Medulla oblongata (tissue), 1 donor: ENCODE measurements at regions not wholly inside any gene's neighbourhood (a gene's known extent, or its start where the extent isn't known, plus 50 kb on each side); places are given as distances from the start of the nearest gene placed in this dataset.
"Not testable (repeated sequence)": the region's sequence is repeated elsewhere in the genome, so short reads cannot be mapped to it uniquely, and the experiment has no call there.

Experiments used
- DNase-seq: peaks from one replicate; pipeline ENCODE4 v3.0.0-alpha.2; 2015; ENCODE audit errors: extremely low spot score

GRCh38 chr4:179225594-179225993 lies 1783.4 kb upstream of the AGA start:
- DNase-seq: no peak

- no peak for DNase-seq
These were observed 1806.6 kb upstream of the AGA start for GRCh38 chr4:179248821-179249220.

- peak; percentile 15 for DNase-seq
These were observed 1826.6 kb upstream of the AGA start for GRCh38 chr4:179268791-179269190.

- no peak for DNase-seq
These were observed 1830.0 kb upstream of the AGA start for GRCh38 chr4:179272282-179272681.

DNA sequence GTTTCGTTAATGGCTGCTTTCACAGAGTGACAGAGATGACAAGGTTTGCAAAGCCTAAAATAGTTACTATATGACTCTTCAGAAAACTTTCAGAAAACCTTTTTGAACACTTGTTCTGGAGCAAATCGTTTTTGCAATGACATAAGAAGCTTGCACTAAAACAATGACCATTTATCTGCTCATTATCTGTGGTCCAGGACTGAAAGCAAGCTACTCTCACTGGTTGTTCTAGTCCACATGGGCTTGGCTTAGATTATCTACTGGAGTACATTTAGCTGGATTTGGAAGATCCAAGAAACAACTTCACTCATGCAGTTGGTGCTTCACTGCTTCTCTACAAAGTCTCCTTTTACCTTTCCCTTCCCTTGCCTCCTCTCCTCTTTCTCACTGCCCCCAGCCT lies 1836.4 kb upstream of the AGA start:
- DNase-seq: no peak

DNA sequence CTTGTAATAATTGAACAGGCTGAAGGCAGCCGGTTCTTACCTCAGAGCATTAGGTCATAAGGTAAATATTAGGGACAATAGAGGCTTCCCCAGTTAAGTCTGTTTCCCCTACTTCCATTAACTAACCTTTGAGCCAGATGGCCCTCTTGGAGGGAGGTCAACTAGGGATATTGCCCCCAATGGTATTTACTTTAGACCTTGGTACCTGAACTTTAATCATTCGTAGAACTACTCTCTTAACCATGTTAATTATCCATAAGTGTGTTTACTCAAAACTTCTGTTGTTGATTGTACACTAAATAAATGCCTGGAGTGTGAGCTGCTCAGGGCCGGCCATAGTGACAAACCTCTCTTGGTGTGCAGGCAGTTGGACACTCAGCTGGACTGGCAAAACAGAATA lies 1843.5 kb upstream of the AGA start:
- no peak for DNase-seq

DNA sequence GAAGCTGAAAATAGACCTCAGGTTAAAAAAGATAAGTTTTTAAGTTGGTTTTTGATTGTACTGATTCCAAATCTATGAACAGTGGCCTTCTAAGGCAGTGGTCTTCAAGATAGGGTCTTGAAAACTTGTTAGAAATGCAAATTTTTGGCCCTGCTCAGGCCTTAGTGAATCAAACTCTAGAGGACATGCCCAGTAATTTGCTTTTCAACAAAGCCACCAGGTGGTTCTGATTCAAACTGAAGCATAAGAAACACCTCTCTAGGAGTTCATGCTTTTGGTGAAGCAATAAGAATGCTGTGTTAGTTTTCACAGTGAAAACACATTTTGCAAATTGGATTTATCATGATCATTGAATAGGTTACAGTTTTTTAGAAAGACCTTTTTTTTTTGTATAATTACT lies 1849.4 kb upstream of the AGA start:
- no peak for DNase-seq

DNA sequence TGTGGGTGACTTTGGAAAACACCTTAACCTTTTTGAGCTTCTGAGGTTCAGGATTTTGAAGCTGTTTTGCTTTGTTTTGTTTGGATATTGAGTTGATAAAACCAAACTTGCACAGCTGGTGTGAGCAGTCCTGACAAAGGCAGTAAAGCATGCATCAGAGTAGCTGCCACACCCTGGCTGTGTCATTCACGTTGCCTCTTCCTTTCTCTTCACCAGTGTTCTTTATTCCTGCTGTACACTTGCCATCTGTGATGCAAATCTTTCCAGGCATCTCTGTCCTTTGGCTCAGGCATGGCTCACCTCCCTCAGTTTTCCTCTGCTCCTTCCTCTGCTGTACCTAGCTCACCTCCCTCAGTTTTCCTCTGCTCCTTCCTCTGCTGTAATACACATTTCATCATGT lies 1850.2 kb upstream of the AGA start:
- DNase-seq: no peak

DNA sequence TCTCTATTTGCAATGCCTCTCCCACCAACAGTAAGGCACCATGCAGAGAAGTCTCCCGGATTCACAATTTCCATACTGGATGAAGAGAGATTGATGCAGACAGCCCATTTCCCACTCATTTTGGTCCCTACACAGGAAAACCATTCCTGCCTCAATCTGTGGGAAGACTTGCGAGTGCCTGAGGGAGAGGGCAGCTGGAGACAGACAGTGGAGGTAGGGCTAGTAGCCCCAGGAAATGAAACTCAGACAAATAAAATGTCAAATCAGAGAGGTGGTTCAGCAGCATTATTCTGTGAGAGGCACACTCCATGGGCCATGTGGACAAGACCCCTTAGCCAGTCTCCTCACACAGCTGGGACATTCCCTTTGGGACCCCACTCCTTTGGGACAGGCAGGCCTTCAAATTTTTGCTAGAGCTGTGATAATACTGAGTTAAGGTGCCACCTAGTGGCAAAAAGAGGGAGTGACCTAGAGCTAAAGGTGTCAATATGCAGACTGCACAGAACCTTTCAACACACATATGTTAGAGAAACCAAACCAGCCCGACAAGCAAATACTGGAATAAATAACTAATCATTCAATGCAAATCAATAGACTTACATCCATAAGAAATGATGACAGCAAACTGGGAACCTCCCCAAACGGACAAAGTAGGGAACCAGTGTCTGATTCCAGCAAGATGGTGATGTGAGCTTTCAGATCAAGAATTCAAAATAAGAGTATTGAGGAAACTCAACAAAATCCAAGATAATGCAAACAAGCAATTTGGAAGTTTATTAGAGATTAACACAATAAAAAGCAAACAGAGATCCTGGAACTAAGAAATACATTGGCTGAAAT lies 1865.3 kb upstream of the AGA start:
- DNase-seq: no peak

DNA sequence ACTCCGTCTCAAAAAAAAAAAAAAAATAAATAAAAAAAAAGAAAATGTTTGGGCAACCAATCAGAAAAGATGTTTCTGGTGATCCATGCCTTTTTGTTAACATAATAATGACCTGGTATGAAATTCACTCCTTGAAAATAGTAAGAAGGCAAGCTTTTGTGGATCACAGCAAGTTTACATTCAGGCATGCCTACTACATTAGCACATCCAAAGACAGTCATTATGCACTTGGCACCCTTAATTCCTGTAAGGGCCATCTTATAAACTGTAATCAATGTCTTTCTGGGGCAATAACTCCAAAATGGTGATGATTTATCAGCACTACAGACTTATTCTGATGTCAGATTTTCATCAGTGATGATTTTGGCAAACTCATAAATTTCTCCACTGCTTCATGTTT lies 1871.6 kb upstream of the AGA start:
- no peak for DNase-seq

GRCh38 chr4:179325181-179325580 lies 1882.9 kb upstream of the AGA start:
- DNase-seq: no peak

GRCh38 chr4:179328627-179329026 lies 1886.4 kb upstream of the AGA start:
- DNase-seq: no peak

DNA sequence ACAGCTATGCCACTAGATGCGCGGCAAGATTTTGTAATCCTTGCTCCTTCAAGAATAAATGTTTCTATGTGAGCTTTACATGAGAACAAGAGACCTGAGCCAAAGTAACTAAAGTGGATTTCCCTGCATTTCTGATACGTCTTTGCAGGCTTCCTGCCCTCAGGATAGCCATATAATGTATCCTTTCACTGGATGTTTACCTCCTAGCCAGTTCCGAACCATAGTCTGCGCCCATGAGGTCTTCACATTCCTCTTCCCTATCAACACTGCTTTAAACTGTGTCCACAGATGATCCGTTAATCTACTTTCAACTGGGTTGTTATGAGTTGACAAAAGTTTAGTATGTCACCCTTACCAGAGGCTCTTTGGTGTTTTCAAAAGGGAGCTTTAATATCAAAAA lies 1889.1 kb upstream of the AGA start:
- DNase-seq: no peak

DNA sequence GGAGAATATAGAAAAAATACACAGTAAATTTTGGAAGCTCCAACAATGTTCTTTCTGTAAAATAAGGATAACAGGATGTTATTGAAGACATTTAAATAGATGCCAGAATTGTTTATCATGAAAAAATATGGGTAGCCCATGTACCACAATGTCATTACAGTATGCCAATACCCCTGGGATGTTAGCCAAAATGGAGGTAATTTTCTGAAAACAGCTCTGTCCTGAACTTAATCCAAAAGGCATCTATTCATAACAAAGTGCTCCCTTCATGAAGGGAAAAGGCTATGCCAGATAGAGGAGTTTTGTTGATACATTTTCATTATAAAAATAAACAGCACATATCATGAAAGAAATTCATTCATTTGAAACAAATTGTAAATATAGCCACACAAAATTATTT lies 1902.6 kb upstream of the AGA start:
- peak; percentile 11 for DNase-seq

DNA sequence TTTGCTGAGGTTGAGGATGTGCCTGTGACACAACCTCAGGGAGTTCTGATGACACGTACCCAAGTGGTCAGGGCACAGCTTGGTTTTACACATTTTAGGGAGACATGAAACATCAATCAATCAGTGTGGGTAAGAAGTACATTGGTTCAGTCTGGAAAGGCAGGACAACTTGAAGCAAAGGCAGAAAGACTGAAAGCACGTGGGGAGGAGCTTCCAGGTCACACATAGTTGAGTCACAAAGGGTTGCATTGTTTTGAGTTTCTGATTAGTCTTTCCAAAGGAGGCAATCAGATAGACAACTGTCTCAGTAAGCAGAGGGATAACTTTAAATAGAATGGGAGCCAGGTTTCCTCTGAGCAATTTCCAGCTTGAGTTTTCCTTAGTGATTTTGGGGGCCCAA lies 1910.0 kb upstream of the AGA start:
- no peak for DNase-seq

- DNase-seq: no peak
These were observed 1911.5 kb upstream of the AGA start for GRCh38 chr4:179353786-179354185.

DNA sequence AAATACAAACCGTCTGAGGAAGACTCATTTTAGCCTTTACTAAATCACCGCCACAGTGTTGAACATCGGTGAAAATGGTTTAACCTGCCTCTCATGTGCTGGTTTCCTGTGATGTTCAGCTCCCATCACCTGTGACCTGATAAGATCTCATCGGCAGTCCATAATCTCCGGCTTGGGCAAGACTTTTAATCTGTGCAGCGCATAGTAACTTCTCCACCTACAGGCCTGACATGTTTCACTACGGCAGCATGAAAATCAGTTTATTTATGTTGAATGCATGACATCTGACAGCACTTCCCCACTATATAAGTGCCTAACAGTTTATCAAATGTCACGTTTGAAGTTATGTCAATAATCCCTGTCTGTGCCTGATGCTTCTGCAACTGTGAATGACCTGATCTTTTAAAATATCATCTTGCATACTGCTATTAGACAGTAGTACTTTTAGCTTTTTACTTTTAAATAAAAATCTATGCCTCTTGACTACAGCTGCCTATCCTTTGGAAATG lies 1919.8 kb upstream of the AGA start:
- no peak for DNase-seq

- DNase-seq: not testable (repeated sequence)
These were observed 1923.7 kb upstream of the AGA start for GRCh38 chr4:179365932-179366331.

- no peak for DNase-seq
These were observed 1930.0 kb upstream of the AGA start for GRCh38 chr4:179372242-179372641.

DNA sequence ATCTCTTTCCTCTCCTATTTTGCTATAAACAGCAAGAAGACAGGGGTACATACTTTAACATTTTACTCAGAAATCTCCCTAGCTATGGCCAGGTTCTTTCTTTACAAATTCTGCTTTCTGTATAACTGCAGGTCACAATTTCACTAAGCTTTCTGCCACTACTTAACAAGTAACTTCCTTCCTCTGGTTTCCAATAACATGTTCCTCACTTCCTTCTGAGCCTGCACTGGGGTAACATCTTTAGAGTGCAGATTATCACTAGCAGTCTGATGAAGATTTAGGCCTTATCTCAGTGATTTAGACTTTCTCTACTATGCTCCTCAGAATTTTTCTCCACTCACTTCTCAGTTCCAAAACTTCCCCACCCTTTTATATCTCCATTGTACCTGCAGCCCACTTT lies 1930.5 kb upstream of the AGA start:
- DNase-seq: no peak

- DNase-seq: not testable (repeated sequence)
These were observed 1936.6 kb upstream of the AGA start for GRCh38 chr4:179378847-179379246.

- DNase-seq: no peak
These were observed 1950.5 kb upstream of the AGA start for GRCh38 chr4:179392787-179393186.

GRCh38 chr4:179398414-179398813 lies 1956.2 kb upstream of the AGA start:
- no peak for DNase-seq
